Lower lobe of right lung (tissue), 2 donors: ENCODE measurements at regions not wholly inside any gene's neighbourhood (a gene's known extent, or its start where the extent isn't known, plus 50 kb on each side); places are given as distances from the start of the nearest gene placed in this dataset.

Source experiments
- ATAC-seq, 2 donors: fragments of 200-7000 bp; cut with Tn5 transposase; one replicate each; pipeline ENCODE4 v1.9.1; 2020 to 2022; ENCODE audit warnings: mild to moderate bottlenecking in 2 of 2, moderate library complexity in 2 of 2
- DNase-seq: peaks from one replicate; pipeline ENCODE4 v3.0.0-alpha.2; 2020
- H3K27ac ChIP-seq: fragments of 200-600 bp; one replicate; pipeline ENCODE4 v1.8.0; 2022
- H3K27me3 ChIP-seq: fragments of 200-600 bp; one replicate; pipeline ENCODE4 v1.8.0; 2022; ENCODE audit warnings: low read depth
- H3K36me3 ChIP-seq: fragments of 200-600 bp; one replicate; pipeline ENCODE4 v1.8.0; 2022; ENCODE audit warnings: mild to moderate bottlenecking
- H3K4me1 ChIP-seq: fragments of 200-600 bp; one replicate; pipeline ENCODE4 v1.8.0; 2022
- H3K4me3 ChIP-seq: fragments of 200-600 bp; one replicate; pipeline ENCODE4 v1.8.0; 2022; ENCODE audit warnings: mild to moderate bottlenecking
- H3K9me3 ChIP-seq: fragments of 200-600 bp; one replicate; pipeline ENCODE4 v1.8.0; 2022
- CTCF ChIP-seq: fragments of 200-600 bp; IDR thresholded peaks from one replicate; pipeline ENCODE4 v1.8.0; 2022; ENCODE audit warnings: antibody characterized with exemption, mild to moderate bottlenecking
- intact Hi-C: fragments of 100-400 bp; cut with DNase I; formaldehyde crosslinking; loops from one replicate; pipeline ENCODE4 v1.11.0; 2022
- donor health status: DM: no; HTN: yes; CAD: no; lungs with severe emphysema.

GRCh38 chr2:120820953-120821279 lies 85.2 kb downstream of the GLI2 start:
- H3K27me3 ChIP-seq = peaks cover 11% of the 10 kb centered on the region
- H3K27ac ChIP-seq = no peak overlapping the region
- no peak for TF ChIP-seq CTCF
- intact Hi-C loops = no loop called here
- no peaks in the 10 kb centered on the region for H3K36me3 ChIP-seq
- ATAC-seq (no peak), DNase-seq (no peak)
- H3K4me3 ChIP-seq = no peak overlapping the region
- H3K9me3 ChIP-seq = no peaks in the 10 kb centered on the region
- H3K4me1 ChIP-seq = no peaks in the 10 kb centered on the region

- intact Hi-C loops = no loop called here
- DNase-seq (peak; percentile 23), ATAC-seq (no peak)
- no peaks in the 10 kb centered on the region for H3K36me3 ChIP-seq
- H3K27me3 ChIP-seq = peaks cover 11% of the 10 kb centered on the region
- H3K9me3 ChIP-seq = no peaks in the 10 kb centered on the region
- no peaks in the 10 kb centered on the region for H3K4me1 ChIP-seq
- TF ChIP-seq CTCF = no peak
- H3K4me3 ChIP-seq = no peak overlapping the region
- H3K27ac ChIP-seq = no peak overlapping the region
These were observed 85.9 kb downstream of the GLI2 start for GRCh38 chr2:120821446-120822160.

- no peak for TF ChIP-seq CTCF
- DNase-seq (peak; percentile 30), ATAC-seq (no peak)
- Histone ChIP-seq H3K27ac (no peak overlapping the region), H3K27me3 (peaks cover 11% of the 10 kb centered on the region), H3K9me3 (no peaks in the 10 kb centered on the region), H3K4me1 (no peaks in the 10 kb centered on the region), H3K4me3 (no peak overlapping the region), H3K36me3 (no peaks in the 10 kb centered on the region)
- intact Hi-C loops = no loop called here
These were observed 87.3 kb downstream of the GLI2 start for GRCh38 chr2:120822933-120823332.

GRCh38 chr2:120823551-120823950 lies 87.9 kb downstream of the GLI2 start:
- no peak for TF ChIP-seq CTCF
- intact Hi-C loops = no loop called here
- no peaks in the 10 kb centered on the region for H3K36me3 ChIP-seq
- DNase-seq (peak; percentile 24), ATAC-seq (no peak)
- no peaks in the 10 kb centered on the region for H3K4me1 ChIP-seq
- peaks cover 11% of the 10 kb centered on the region for H3K27me3 ChIP-seq
- no peaks in the 10 kb centered on the region for H3K9me3 ChIP-seq
- no peak overlapping the region for H3K4me3 ChIP-seq
- H3K27ac ChIP-seq = no peak overlapping the region

GRCh38 chr2:120824246-120824645 lies 88.6 kb downstream of the GLI2 start:
- no peak for TF ChIP-seq CTCF
- DNase-seq = no peak
- no peak overlapping the region for H3K27ac ChIP-seq
- no peaks in the 10 kb centered on the region for H3K4me1 ChIP-seq
- no peak for ATAC-seq
- intact Hi-C loops = no loop called here
- no peaks in the 10 kb centered on the region for H3K9me3 ChIP-seq
- H3K27me3 ChIP-seq = peaks cover 11% of the 10 kb centered on the region
- H3K36me3 ChIP-seq = no peaks in the 10 kb centered on the region
- no peak overlapping the region for H3K4me3 ChIP-seq
